ENCODE measurements at regions not wholly inside any gene's neighbourhood (a gene's known extent, or its start where the extent isn't known, plus 50 kb on each side); places are given as distances from the start of the nearest gene placed in this dataset.

GRCh38 chr18:34543945-34544344 lies 166.2 kb upstream of the DTNA start:
- no peak overlapping the region for H3K27ac Mint-ChIP-seq
- H3K27me3 Mint-ChIP-seq (ENCODE audit: low read depth): no peaks in the 10 kb centered on the region
- H3K4me3 Mint-ChIP-seq: no peak overlapping the region
- H3K36me3 Mint-ChIP-seq (ENCODE audit: low read depth): no peaks in the 10 kb centered on the region
- H3K4me1 Mint-ChIP-seq (ENCODE audit: low read depth): no peaks in the 10 kb centered on the region
- no peaks in the 10 kb centered on the region for H3K9me3 Mint-ChIP-seq

GRCh38 chr18:34544930-34545329 lies 165.2 kb upstream of the DTNA start:
- Mint-ChIP-seq H3K27ac (no peak overlapping the region), H3K4me3 (no peak overlapping the region), H3K36me3 (ENCODE audit: low read depth) (no peaks in the 10 kb centered on the region), H3K27me3 (ENCODE audit: low read depth) (no peaks in the 10 kb centered on the region), H3K9me3 (no peaks in the 10 kb centered on the region), H3K4me1 (ENCODE audit: low read depth) (no peaks in the 10 kb centered on the region)

- Mint-ChIP-seq H3K27ac (no peak overlapping the region), H3K27me3 (ENCODE audit: low read depth) (no peaks in the 10 kb centered on the region), H3K9me3 (no peaks in the 10 kb centered on the region), H3K4me1 (ENCODE audit: low read depth) (no peaks in the 10 kb centered on the region), H3K4me3 (no peak overlapping the region), H3K36me3 (ENCODE audit: low read depth) (no peaks in the 10 kb centered on the region)
Observed at GRCh38 chr18:34548120-34548972, 161.8 kb upstream of the DTNA start.

GRCh38 chr18:34548973-34549294 lies 161.2 kb upstream of the DTNA start:
- Mint-ChIP-seq H3K4me3 (no peak overlapping the region), H3K36me3 (ENCODE audit: low read depth) (no peaks in the 10 kb centered on the region), H3K4me1 (ENCODE audit: low read depth) (no peaks in the 10 kb centered on the region), H3K27ac (no peak overlapping the region), H3K27me3 (ENCODE audit: low read depth) (no peaks in the 10 kb centered on the region), H3K9me3 (no peaks in the 10 kb centered on the region)

- H3K4me3 Mint-ChIP-seq: no peak overlapping the region
- no peaks in the 10 kb centered on the region for H3K4me1 Mint-ChIP-seq (ENCODE audit: low read depth)
- H3K27me3 Mint-ChIP-seq (ENCODE audit: low read depth): no peaks in the 10 kb centered on the region
- no peaks in the 10 kb centered on the region for H3K9me3 Mint-ChIP-seq
- H3K27ac Mint-ChIP-seq: no peak overlapping the region
- H3K36me3 Mint-ChIP-seq (ENCODE audit: low read depth): no peaks in the 10 kb centered on the region
Observed at GRCh38 chr18:34549367-34549766, 160.7 kb upstream of the DTNA start.

- Mint-ChIP-seq H3K4me3 (no peak overlapping the region), H3K27me3 (ENCODE audit: low read depth) (no peaks in the 10 kb centered on the region), H3K27ac (no peak overlapping the region), H3K36me3 (ENCODE audit: low read depth) (no peaks in the 10 kb centered on the region), H3K9me3 (no peaks in the 10 kb centered on the region), H3K4me1 (ENCODE audit: low read depth) (no peaks in the 10 kb centered on the region)
Observed at GRCh38 chr18:34550156-34550555, 159.9 kb upstream of the DTNA start.

GRCh38 chr18:34550902-34551301 lies 159.2 kb upstream of the DTNA start:
- Mint-ChIP-seq H3K27me3 (ENCODE audit: low read depth) (no peaks in the 10 kb centered on the region), H3K9me3 (no peaks in the 10 kb centered on the region), H3K27ac (no peak overlapping the region), H3K36me3 (ENCODE audit: low read depth) (no peaks in the 10 kb centered on the region), H3K4me3 (no peak overlapping the region), H3K4me1 (ENCODE audit: low read depth) (no peaks in the 10 kb centered on the region)

- Mint-ChIP-seq H3K27me3 (ENCODE audit: low read depth) (no peaks in the 10 kb centered on the region), H3K4me3 (no peak overlapping the region), H3K36me3 (ENCODE audit: low read depth) (no peaks in the 10 kb centered on the region), H3K27ac (no peak overlapping the region), H3K4me1 (ENCODE audit: low read depth) (no peaks in the 10 kb centered on the region), H3K9me3 (no peaks in the 10 kb centered on the region)
Observed at GRCh38 chr18:34551824-34552223, 158.3 kb upstream of the DTNA start.

- no peaks in the 10 kb centered on the region for H3K36me3 Mint-ChIP-seq (ENCODE audit: low read depth)
- H3K27me3 Mint-ChIP-seq (ENCODE audit: low read depth): no peaks in the 10 kb centered on the region
- no peaks in the 10 kb centered on the region for H3K4me1 Mint-ChIP-seq (ENCODE audit: low read depth)
- peaks cover 7% of the 10 kb centered on the region for H3K9me3 Mint-ChIP-seq
- H3K4me3 Mint-ChIP-seq: no peak overlapping the region
- no peak overlapping the region for H3K27ac Mint-ChIP-seq
Observed at GRCh38 chr18:34562252-34562870, 147.7 kb upstream of the DTNA start.

GRCh38 chr18:34567857-34568256 lies 142.2 kb upstream of the DTNA start:
- H3K27ac Mint-ChIP-seq: no peak overlapping the region
- no peaks in the 10 kb centered on the region for H3K27me3 Mint-ChIP-seq (ENCODE audit: low read depth)
- no peaks in the 10 kb centered on the region for H3K9me3 Mint-ChIP-seq
- H3K36me3 Mint-ChIP-seq (ENCODE audit: low read depth): no peaks in the 10 kb centered on the region
- no peak overlapping the region for H3K4me3 Mint-ChIP-seq
- no peaks in the 10 kb centered on the region for H3K4me1 Mint-ChIP-seq (ENCODE audit: low read depth)

GRCh38 chr18:34576622-34577021 lies 133.5 kb upstream of the DTNA start:
- no peak overlapping the region for H3K4me3 Mint-ChIP-seq
- H3K4me1 Mint-ChIP-seq (ENCODE audit: low read depth): no peaks in the 10 kb centered on the region
- H3K27me3 Mint-ChIP-seq (ENCODE audit: low read depth): no peaks in the 10 kb centered on the region
- H3K27ac Mint-ChIP-seq: no peak overlapping the region
- peaks cover 4% of the 10 kb centered on the region for H3K9me3 Mint-ChIP-seq
- H3K36me3 Mint-ChIP-seq (ENCODE audit: low read depth): no peaks in the 10 kb centered on the region

GRCh38 chr18:34583895-34584294 lies 126.2 kb upstream of the DTNA start:
- H3K9me3 Mint-ChIP-seq: no peaks in the 10 kb centered on the region
- no peaks in the 10 kb centered on the region for H3K36me3 Mint-ChIP-seq (ENCODE audit: low read depth)
- H3K27me3 Mint-ChIP-seq (ENCODE audit: low read depth): no peaks in the 10 kb centered on the region
- H3K27ac Mint-ChIP-seq: no peak overlapping the region
- no peak overlapping the region for H3K4me3 Mint-ChIP-seq
- H3K4me1 Mint-ChIP-seq (ENCODE audit: low read depth): no peaks in the 10 kb centered on the region

- H3K27ac Mint-ChIP-seq: no peak overlapping the region
- no peak overlapping the region for H3K4me3 Mint-ChIP-seq
- H3K9me3 Mint-ChIP-seq: no peaks in the 10 kb centered on the region
- H3K27me3 Mint-ChIP-seq (ENCODE audit: low read depth): no peaks in the 10 kb centered on the region
- H3K36me3 Mint-ChIP-seq (ENCODE audit: low read depth): no peaks in the 10 kb centered on the region
- no peaks in the 10 kb centered on the region for H3K4me1 Mint-ChIP-seq (ENCODE audit: low read depth)
Observed at GRCh38 chr18:34590503-34590902, 119.6 kb upstream of the DTNA start.

GRCh38 chr18:34591920-34592444 lies 118.1 kb upstream of the DTNA start:
- no peaks in the 10 kb centered on the region for H3K9me3 Mint-ChIP-seq
- H3K4me1 Mint-ChIP-seq (ENCODE audit: low read depth): no peaks in the 10 kb centered on the region
- H3K27ac Mint-ChIP-seq: no peak overlapping the region
- H3K4me3 Mint-ChIP-seq: no peak overlapping the region
- H3K36me3 Mint-ChIP-seq (ENCODE audit: low read depth): no peaks in the 10 kb centered on the region
- H3K27me3 Mint-ChIP-seq (ENCODE audit: low read depth): no peaks in the 10 kb centered on the region

- H3K27ac Mint-ChIP-seq: no peak overlapping the region
- no peaks in the 10 kb centered on the region for H3K27me3 Mint-ChIP-seq (ENCODE audit: low read depth)
- H3K36me3 Mint-ChIP-seq (ENCODE audit: low read depth): no peaks in the 10 kb centered on the region
- no peaks in the 10 kb centered on the region for H3K4me1 Mint-ChIP-seq (ENCODE audit: low read depth)
- H3K4me3 Mint-ChIP-seq: no peak overlapping the region
- no peaks in the 10 kb centered on the region for H3K9me3 Mint-ChIP-seq
Observed at GRCh38 chr18:34592481-34592880, 117.6 kb upstream of the DTNA start.

Data from T-helper 1 cell treated with Interleukin-12 subunit alpha and Interleukin-12 subunit beta and Interleukin-4 antibody, amounts not matched to agents 30 μg/mL and 1 μg/mL, for 36 hours (primary cell).